ENCODE measurements at regions not wholly inside any gene's neighbourhood (a gene's known extent, or its start where the extent isn't known, plus 50 kb on each side); places are given as distances from the start of the nearest gene placed in this dataset.

- no peak for TF ChIP-seq EZH2 (IDR thresholded peaks at IDR 0.05; ENCODE audit: low read depth, unreplicated experiment)
- TF ChIP-seq ZNF331 (CRISPR knock-in tag; IDR thresholded peaks at IDR 0.05; ENCODE audit: low read depth) = no peak
- TF ChIP-seq CTCF (conservative IDR thresholded peaks at IDR 0.05; ENCODE audit: low read depth in 2 of 2) = no peak
- TF ChIP-seq REST (IDR thresholded peaks at IDR 0.05; ENCODE audit: unreplicated experiment) = no peak
- TF ChIP-seq ETS1 (IDR thresholded peaks at IDR 0.05) = no peak
- no peak for TF ChIP-seq JUNB (IDR thresholded peaks at IDR 0.05; ENCODE audit: unreplicated experiment)
These were observed 1240.2 kb downstream of the FAM133A start (continued) for GRCh38 chrX:94914235-94914634.

GRCh38 chrX:94932278-94932965, 1258.4 kb downstream of the FAM133A start:
- H3K4me1 Mint-ChIP-seq = no peaks in the 10 kb centered on the region
- TF ChIP-seq ZNF331 (CRISPR knock-in tag; IDR thresholded peaks at IDR 0.05; ENCODE audit: low read depth) = no peak
- TF ChIP-seq CTCF (conservative IDR thresholded peaks at IDR 0.05; ENCODE audit: low read depth in 2 of 2) = no peak
- no peak for TF ChIP-seq CREB1 (CRISPR knock-in tag; IDR thresholded peaks at IDR 0.05; ENCODE audit: low read depth)
- no peak for TF ChIP-seq REST (IDR thresholded peaks at IDR 0.05; ENCODE audit: unreplicated experiment)
- TF ChIP-seq POLR2AphosphoS5 (IDR thresholded peaks at IDR 0.05; ENCODE audit: low read depth) = no peak
- no peak for TF ChIP-seq ZNF114 (CRISPR knock-in tag; IDR thresholded peaks at IDR 0.05)

More at GRCh38 chrX:94932278-94932965, 1258.4 kb downstream of the FAM133A start:
- H3F3A ChIP-seq (replicated peaks; ENCODE audit: low read depth) = no peaks in the 10 kb centered on the region
- H3K27me3 ChIP-seq (ENCODE audit: insufficient read depth) = no peaks in the 10 kb centered on the region
- H3K4me2 ChIP-seq = no peak overlapping the region
- no peaks in the 10 kb centered on the region for H4K20me1 ChIP-seq (replicated peaks; ENCODE audit: insufficient read depth)
- H3K27ac ChIP-seq (ENCODE audit: low read depth) = no peak overlapping the region
- no peak overlapping the region for H2AFZ ChIP-seq
- no peaks in the 10 kb centered on the region for H3K79me2 ChIP-seq (replicated peaks; ENCODE audit: insufficient read depth)
- H3K4me1 ChIP-seq (ENCODE audit: insufficient read depth) = no peaks in the 10 kb centered on the region
- H3K27me3 Mint-ChIP-seq (ENCODE audit: insufficient read depth, low read depth, poor library complexity) = no peaks in the 10 kb centered on the region
- 0 out of 3 replicates have a peak, but pooled peaks cover 4% of the 10 kb centered on the region for H3K36me3 Mint-ChIP-seq (ENCODE audit: low read depth)
- H3K36me3 ChIP-seq (ENCODE audit: insufficient read depth) = no peaks in the 10 kb centered on the region
- no peak for DNase-seq (ENCODE audit: low spot score)
- H3K9me2 ChIP-seq (ENCODE audit: insufficient read depth) = no peaks in the 10 kb centered on the region; the same call in 1 of the 2 replicates
- H3K4me3 ChIP-seq = no peak overlapping the region
- no peak overlapping the region for H3K4me3 Mint-ChIP-seq
- no peak overlapping the region for H3K27ac Mint-ChIP-seq
- no peak for ATAC-seq
- H3K9me3 Mint-ChIP-seq = peaks cover 5% of the 10 kb centered on the region

All from GM23338 (cell line).